SK-N-SH (cell line): ENCODE measurements at regions not wholly inside any gene's neighbourhood (a gene's known extent, or its start where the extent isn't known, plus 50 kb on each side); places are given as distances from the start of the nearest gene placed in this dataset.

Source experiments
- CTCF ChIA-PET: fragments of 300-600, 350-600 bp; formaldehyde crosslinking; extraction: SDS; loops from one replicate; lab custom pipeline; 2021; lab: Yijun Ruan, JAX
- POLR2A ChIA-PET: fragments of 350-600 bp; sonication (Branson Sonifier 250); formaldehyde crosslinking; extraction: SDS; loops from one replicate; lab custom pipeline; 2020; ENCODE audit warnings: antibody characterized with exemption, inconsistent platforms; lab: Yijun Ruan, JAX
- DNase-seq: peaks from one replicate; pipeline ENCODE4 v3.0.0; 2012
- H2AFZ ChIP-seq: fragments of 200-600 bp; sonication (generic); 2 replicates; pipeline ENCODE4 v1.8.1; 2016; ENCODE audit warnings: antibody characterized with exemption, mild to moderate bottlenecking, low read depth
- H3F3A ChIP-seq: fragments of 200-600 bp; sonication (generic); replicated peaks from 2 replicates; pipeline ENCODE3; 2016; ENCODE audit warnings: antibody characterized with exemption, mild to moderate bottlenecking; ENCODE audit not compliant: insufficient read depth
- H3K27ac ChIP-seq, 2 experiments: fragments of 200-500 bp in 1 of 2; fragments of 200-600 bp in 1 of 2; sonication (Bioruptor generic) in 1 of 2; sonication (generic), shearing (Covaris generic) in 1 of 2; 2 replicates each; pipeline versions ENCODE4 v1.5.1 to v1.6.1; 2014 to 2016; ENCODE audit warnings: low read depth in 2 of 2, inconsistent platforms in 1 of 2, low read length in 1 of 2, mild to moderate bottlenecking in 1 of 2, mixed read lengths in 1 of 2
- H3K27me3 ChIP-seq: fragments of 200-600 bp; sonication (generic), shearing (Covaris generic); 2 replicates; pipeline ENCODE4 v1.6.1; 2016; ENCODE audit warnings: mixed run types; ENCODE audit not compliant: insufficient read depth
- H3K36me3 ChIP-seq, 2 experiments: fragments of 200-500 bp in 1 of 2; fragments of 200-600 bp in 1 of 2; sonication (Bioruptor generic) in 1 of 2; sonication (generic) in 1 of 2; replicated peaks in 1 of 2; 2 replicates each; pipeline versions ENCODE3 to v1.5.1; 2014 to 2016; ENCODE audit warnings: low read length in 1 of 2, mild to moderate bottlenecking in 1 of 2; ENCODE audit not compliant: insufficient read depth in 2 of 2, control insufficient read depth in 1 of 2
- H3K4me1 ChIP-seq, 2 experiments: fragments of 200-500 bp in 1 of 2; fragments of 200-600 bp in 1 of 2; sonication (Bioruptor generic) in 1 of 2; sonication (generic), shearing (Covaris generic) in 1 of 2; 2 replicates each; pipeline versions ENCODE4 v1.5.1 to v1.6.1; 2014 to 2016; ENCODE audit warnings: low read depth in 1 of 2, low read length in 1 of 2, mixed run types in 1 of 2; ENCODE audit not compliant: insufficient read depth in 2 of 2, control insufficient read depth in 1 of 2
- H3K4me2 ChIP-seq: fragments of 200-600 bp; sonication (generic), shearing (Covaris generic); 2 replicates; pipeline ENCODE4 v1.6.1; 2017; ENCODE audit warnings: mixed run types
- H3K4me3 ChIP-seq, 2 experiments: fragments of 200-500 bp in 1 of 2; fragments of 200-600 bp in 1 of 2; sonication (Bioruptor generic) in 1 of 2; sonication (generic), shearing (Covaris generic) in 1 of 2; 2 replicates each; pipeline versions ENCODE4 v1.5.1 to v1.8.1; 2014 to 2016; ENCODE audit warnings: low read depth in 2 of 2, inconsistent platforms in 1 of 2, low read length in 1 of 2, mild to moderate bottlenecking in 1 of 2, mixed read lengths in 1 of 2, moderate library complexity in 1 of 2
- H3K79me2 ChIP-seq: fragments of 200-600 bp; sonication (generic); 2 replicates; pipeline ENCODE4 v1.8.1; 2017; ENCODE audit warnings: mild to moderate bottlenecking; ENCODE audit not compliant: insufficient read depth
- H3K9ac ChIP-seq: fragments of 200-600 bp; sonication (generic); 2 replicates; pipeline ENCODE4 v1.6.1; 2017; ENCODE audit warnings: mixed run types
- H3K9me2 ChIP-seq: fragments of 200-600 bp; sonication (generic); 2 replicates; pipeline ENCODE4 v1.6.1; 2017; ENCODE audit warnings: mixed run types
- H3K9me3 ChIP-seq: fragments of 200-600 bp; sonication (generic); 2 replicates; pipeline ENCODE4 v1.6.1; 2017; ENCODE audit warnings: mixed run types, mild to moderate bottlenecking, moderate library complexity
- H4K20me1 ChIP-seq: fragments of 200-600 bp; sonication (generic); 2 replicates; pipeline ENCODE4 v1.6.1; 2017; ENCODE audit warnings: mild to moderate bottlenecking, mixed run types; ENCODE audit not compliant: insufficient read depth
- ELF1 ChIP-seq: IDR thresholded peaks from 2 replicates; pipeline ENCODE4 v1.4.0; 2012
- EZH2phosphoT487 ChIP-seq: fragments of 200-600 bp; sonication (generic); IDR thresholded peaks from 2 replicates; pipeline ENCODE4 v1.6.1; 2017; ENCODE audit warnings: low read depth, mixed run types, mild to moderate bottlenecking, antibody characterized with exemption, moderate library complexity, borderline replicate concordance
- FOXJ3 ChIP-seq: sonication (generic); formaldehyde crosslinking; IDR thresholded peaks from 2 replicates; pipeline ENCODE4 v1.5.1; 2020; ENCODE audit warnings: mild to moderate bottlenecking, missing genetic modification reagents
- GABPA ChIP-seq: IDR thresholded peaks from 2 replicates; pipeline ENCODE4 v1.4.0; 2012; ENCODE audit warnings: low read depth, mild to moderate bottlenecking
- GATA2 ChIP-seq: sonication (generic); formaldehyde crosslinking; IDR thresholded peaks from 2 replicates; pipeline ENCODE4 v1.5.0; 2020; ENCODE audit warnings: mild to moderate bottlenecking, missing genetic modification reagents
- JUND ChIP-seq: IDR thresholded peaks from 2 replicates; pipeline ENCODE4 v1.4.0; 2012
- NFIC ChIP-seq: IDR thresholded peaks from 2 replicates; pipeline ENCODE4 v1.4.0; 2012; ENCODE audit warnings: borderline replicate concordance
- NRF1 ChIP-seq: IDR thresholded peaks from 2 replicates; pipeline ENCODE4 v1.6.1; 2012; ENCODE audit warnings: low read depth, mild to moderate bottlenecking, low read length
- RCOR1 ChIP-seq: fragments of 150-350 bp; IDR thresholded peaks from 2 replicates; pipeline ENCODE4 v1.6.1; 2017; ENCODE audit warnings: antibody characterized with exemption, low read length
- RFX5 ChIP-seq: IDR thresholded peaks from 2 replicates; pipeline ENCODE4 v1.6.1; 2012; ENCODE audit warnings: mild to moderate bottlenecking, improper control_type of control experiment, low read length
- RXRA ChIP-seq: IDR thresholded peaks from 2 replicates; pipeline ENCODE4 v1.4.0; 2012; ENCODE audit warnings: low read depth, mild to moderate bottlenecking, borderline replicate concordance
- SIN3A ChIP-seq: IDR thresholded peaks from 2 replicates; pipeline ENCODE4 v1.6.1; 2012; ENCODE audit warnings: low read depth, mild to moderate bottlenecking, low read length, moderate library complexity, borderline replicate concordance
- TCF12 ChIP-seq: IDR thresholded peaks from 2 replicates; pipeline ENCODE4 v1.4.0; 2012
- WGBS: methylation state at CpG from one replicate; pipeline ENCODE4 v1.1.6; 2017; ENCODE audit warnings: low lambda C conversion rate; 5-methylcytosine and 5-hydroxymethylcytosine counted together
- TF ChIP-seq, protein P1 (sequence below): fragments of 150-350 bp; IDR thresholded peaks from 2 replicates; pipeline ENCODE4 v1.6.1; 2016; ENCODE audit warnings: mild to moderate bottlenecking, low read depth, low read length
- TF ChIP-seq, protein P2 (sequence below): IDR thresholded peaks from 2 replicates; pipeline ENCODE4 v1.4.0; 2012; ENCODE audit warnings: low read depth
- TF ChIP-seq, protein P3 (sequence below): IDR thresholded peaks from 2 replicates; pipeline ENCODE4; 2012

DNA sequence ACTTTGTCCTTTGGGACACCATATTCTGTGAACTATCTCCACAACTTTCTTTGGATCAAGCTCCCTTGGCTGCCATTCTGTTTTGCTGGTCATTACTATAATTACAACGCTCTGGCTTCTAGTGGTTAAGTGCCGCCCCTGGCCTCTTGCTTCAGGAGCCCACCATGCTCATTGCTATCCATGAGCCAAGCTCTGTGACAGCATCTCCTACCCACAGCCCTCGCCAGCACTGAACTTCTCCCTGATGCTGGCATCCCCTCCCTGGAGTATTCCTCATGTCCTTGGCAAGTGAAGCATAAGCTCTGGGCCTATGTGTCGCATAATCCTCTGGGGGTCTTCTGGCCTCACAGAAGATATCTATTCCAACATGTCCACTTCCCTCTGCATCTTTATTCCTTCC, 60.6 kb upstream of the DHX40 start:
- Histone ChIP-seq H4K20me1 (no peaks in the 10 kb centered on the region), H3K9me2 (no peaks in the 10 kb centered on the region), H3K79me2 (no peaks in the 10 kb centered on the region), H3K27me3 (no peaks in the 10 kb centered on the region), H3K4me2 (no peak overlapping the region), H3K27ac (no peak overlapping the region), H3F3A (no peaks in the 10 kb centered on the region), H3K36me3 (no peaks in the 10 kb centered on the region), H2AFZ (no peak overlapping the region), H3K9me3 (no peaks in the 10 kb centered on the region), H3K4me1 (peaks cover 0 to 6% of the 10 kb centered on the region in 2 experiments; a peak in 2 of 4 replicates), H3K9ac (no peak overlapping the region), H3K4me3 (no peak overlapping the region)
- TF ChIP-seq, protein P1, sequence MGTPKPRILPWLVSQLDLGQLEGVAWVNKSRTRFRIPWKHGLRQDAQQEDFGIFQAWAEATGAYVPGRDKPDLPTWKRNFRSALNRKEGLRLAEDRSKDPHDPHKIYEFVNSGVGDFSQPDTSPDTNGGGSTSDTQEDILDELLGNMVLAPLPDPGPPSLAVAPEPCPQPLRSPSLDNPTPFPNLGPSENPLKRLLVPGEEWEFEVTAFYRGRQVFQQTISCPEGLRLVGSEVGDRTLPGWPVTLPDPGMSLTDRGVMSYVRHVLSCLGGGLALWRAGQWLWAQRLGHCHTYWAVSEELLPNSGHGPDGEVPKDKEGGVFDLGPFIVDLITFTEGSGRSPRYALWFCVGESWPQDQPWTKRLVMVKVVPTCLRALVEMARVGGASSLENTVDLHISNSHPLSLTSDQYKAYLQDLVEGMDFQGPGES = no peak
- TF ChIP-seq NFIC (no peak), GATA2 (CRISPR knock-in tag) (no peak), SIN3A (no peak), RFX5 (no peak), RXRA (no peak), NRF1 (no peak), JUND (no peak)
- ChIA-PET CTCF (interaction anchor here (1.0 to 6.9 kb wide), 2 partner anchors 17 to 18 kb away, joined by 4 to 37 read pairs; no protein-coding TSS in a partner anchor), POLR2A (no interaction called here)
- no peak for DNase-seq
- 77% methylated on average over 4 of the region's 4 CpGs for WGBS

DNA sequence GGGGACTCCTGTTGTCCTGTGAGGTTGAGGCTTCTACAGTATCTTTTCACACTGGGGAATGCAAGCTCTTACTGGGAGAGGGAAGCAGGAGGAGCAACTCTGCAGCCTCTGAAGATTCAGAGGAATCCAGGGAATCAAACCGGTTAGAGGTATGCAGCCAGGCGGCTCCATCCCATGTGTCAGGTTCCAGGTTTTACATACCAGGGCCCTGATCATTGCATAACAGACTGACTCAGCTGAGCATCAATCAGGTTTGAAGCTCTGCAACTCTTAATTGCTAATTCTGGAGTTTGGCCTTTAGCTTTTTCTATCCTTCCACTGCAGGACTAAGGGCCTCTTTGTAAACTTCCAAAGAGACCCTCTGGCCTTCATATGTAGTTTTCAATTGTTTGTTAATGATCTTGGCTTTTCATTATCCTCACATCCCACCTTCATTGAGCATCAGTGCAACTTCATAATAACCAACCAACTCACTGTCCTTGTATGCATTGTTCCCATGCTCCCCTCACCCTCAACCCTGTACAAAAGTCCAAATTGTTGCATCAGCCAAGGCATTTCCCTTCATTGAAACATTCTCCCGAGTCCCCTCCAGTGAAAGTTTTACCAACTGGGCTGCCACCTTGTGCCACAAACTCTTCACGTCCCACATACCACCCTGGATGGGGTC, 59.7 kb upstream of the DHX40 start:
- DNase-seq = no peak
- Histone ChIP-seq H3K79me2 (no peaks in the 10 kb centered on the region), H4K20me1 (no peaks in the 10 kb centered on the region), H3K27ac (no peak overlapping the region), H3K4me3 (no peak overlapping the region), H3K9me2 (no peaks in the 10 kb centered on the region), H3F3A (no peaks in the 10 kb centered on the region), H3K9me3 (no peaks in the 10 kb centered on the region), H3K4me1 (peaks cover 0 to 6% of the 10 kb centered on the region in 2 experiments; a peak in 2 of 4 replicates), H3K9ac (no peak overlapping the region), H2AFZ (no peak overlapping the region), H3K27me3 (no peaks in the 10 kb centered on the region), H3K36me3 (no peaks in the 10 kb centered on the region), H3K4me2 (no peak overlapping the region)
- POLR2A ChIA-PET = no interaction called here
- CTCF ChIA-PET = interaction anchor here (1.0 to 6.9 kb wide), 2 partner anchors 16 to 19 kb away, joined by 4 to 37 read pairs; no protein-coding TSS in a partner anchor
- no peak for TF ChIP-seq GATA2 (CRISPR knock-in tag)
- no peak for TF ChIP-seq SIN3A
- no peak for TF ChIP-seq ELF1
- no peak for TF ChIP-seq GABPA
- no peak for TF ChIP-seq FOXJ3 (CRISPR knock-in tag)
- TF ChIP-seq TCF12 = no peak
- no peak for TF ChIP-seq NFIC
- TF ChIP-seq RFX5 = no peak
- TF ChIP-seq, protein P2, sequence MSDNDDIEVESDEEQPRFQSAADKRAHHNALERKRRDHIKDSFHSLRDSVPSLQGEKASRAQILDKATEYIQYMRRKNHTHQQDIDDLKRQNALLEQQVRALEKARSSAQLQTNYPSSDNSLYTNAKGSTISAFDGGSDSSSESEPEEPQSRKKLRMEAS = no peak
- TF ChIP-seq, protein P3, sequence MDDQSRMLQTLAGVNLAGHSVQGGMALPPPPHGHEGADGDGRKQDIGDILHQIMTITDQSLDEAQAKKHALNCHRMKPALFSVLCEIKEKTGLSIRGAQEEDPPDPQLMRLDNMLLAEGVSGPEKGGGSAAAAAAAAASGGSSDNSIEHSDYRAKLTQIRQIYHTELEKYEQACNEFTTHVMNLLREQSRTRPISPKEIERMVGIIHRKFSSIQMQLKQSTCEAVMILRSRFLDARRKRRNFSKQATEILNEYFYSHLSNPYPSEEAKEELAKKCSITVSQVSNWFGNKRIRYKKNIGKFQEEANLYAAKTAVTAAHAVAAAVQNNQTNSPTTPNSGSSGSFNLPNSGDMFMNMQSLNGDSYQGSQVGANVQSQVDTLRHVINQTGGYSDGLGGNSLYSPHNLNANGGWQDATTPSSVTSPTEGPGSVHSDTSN = no peak
- TF ChIP-seq EZH2phosphoT487 = no peak
- no peak for TF ChIP-seq RCOR1
- WGBS = 82% methylated on average over 4 of the region's 4 CpGs
